ENCODE measurements at regions not wholly inside any gene's neighbourhood (a gene's known extent, or its start where the extent isn't known, plus 50 kb on each side); places are given as distances from the start of the nearest gene placed in this dataset.

DNA sequence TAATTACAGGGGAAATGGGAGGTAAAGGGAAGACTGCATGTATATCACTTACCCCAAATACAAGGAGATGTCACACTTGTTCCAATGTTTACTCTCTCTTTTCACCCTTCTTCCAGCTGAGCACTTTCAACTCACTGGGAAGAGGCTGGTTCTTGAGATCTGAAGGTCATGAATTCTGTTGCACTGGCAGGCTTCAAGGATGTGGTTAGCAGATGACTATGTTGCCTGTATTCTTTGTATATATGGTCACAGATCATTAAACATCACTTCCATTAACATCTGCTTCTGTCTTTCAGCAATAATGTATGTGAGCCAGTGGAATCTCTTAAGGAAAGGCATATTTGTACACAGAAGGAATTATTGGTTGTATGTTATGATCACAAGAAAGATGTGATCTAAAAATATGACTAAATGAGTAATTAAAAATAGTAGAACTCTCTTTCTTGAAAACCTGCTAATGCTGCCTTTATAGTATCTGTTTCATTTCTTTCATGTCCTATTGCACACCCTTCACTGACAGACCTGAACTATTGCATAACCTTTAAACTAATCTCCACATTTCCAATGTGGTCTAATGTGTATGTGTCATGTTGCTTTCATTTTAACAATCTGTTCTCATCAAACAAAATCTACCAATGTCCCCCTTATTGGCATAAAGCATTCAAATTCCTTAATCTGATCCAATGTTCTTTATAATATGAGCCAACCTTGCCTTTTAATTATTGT, 131.4 kb upstream of the EPHA7 start:
- TF ChIP-seq POLR2A (IDR thresholded peaks at IDR 0.05) (no peak), CTCF (IDR thresholded peaks at IDR 0.05) (no peak), EP300 (IDR thresholded peaks at IDR 0.05) (no peak)

All from ovary (tissue), 3 donors.